GM21737 (cell line): ENCODE measurements at regions not wholly inside any gene's neighbourhood (a gene's known extent, or its start where the extent isn't known, plus 50 kb on each side); places are given as distances from the start of the nearest gene placed in this dataset.
"Not testable (repeated sequence)": the region's sequence is repeated elsewhere in the genome, so short reads cannot be mapped to it uniquely, and the experiment has no call there.

ENCODE experiments used
- ATAC-seq: cut with Tn5 transposase; IDR thresholded peaks from one replicate; pipeline ENCODE4 v1.9.1; 2021; ENCODE audit warnings: mild to moderate bottlenecking, moderate library complexity; ENCODE audit not compliant: unreplicated experiment

GRCh38 chr5:122665051-122665450 is 109.8 kb upstream of the SNX2 start:
- no peak for ATAC-seq

GRCh38 chr5:122668552-122668951 is 106.3 kb upstream of the SNX2 start:
- ATAC-seq, result no peak

GRCh38 chr5:122669709-122670108 is 105.2 kb upstream of the SNX2 start:
- ATAC-seq, result not testable (repeated sequence)

- no peak for ATAC-seq
Observed at GRCh38 chr5:122673343-122673742, 101.5 kb upstream of the SNX2 start.

- ATAC-seq, result no peak
Observed at GRCh38 chr5:122674385-122674784, 100.5 kb upstream of the SNX2 start.

- no peak for ATAC-seq
Observed at GRCh38 chr5:122680623-122681350, 94.1 kb upstream of the SNX2 start.

- no peak for ATAC-seq
Observed at GRCh38 chr5:122683631-122684030, 91.2 kb upstream of the SNX2 start.

- no peak for ATAC-seq
Observed at GRCh38 chr5:122690266-122690665, 84.6 kb upstream of the SNX2 start.

- ATAC-seq, result no peak
Observed at GRCh38 chr5:122691931-122692330, 82.9 kb upstream of the SNX2 start.

GRCh38 chr5:122693963-122694362 is 80.9 kb upstream of the SNX2 start:
- no peak for ATAC-seq

- ATAC-seq, result no peak
Observed at GRCh38 chr5:122694884-122695283, 80.0 kb upstream of the SNX2 start.

GRCh38 chr5:122696735-122697134 is 78.1 kb upstream of the SNX2 start:
- not testable (repeated sequence) for ATAC-seq

GRCh38 chr5:122697191-122697590 is 77.7 kb upstream of the SNX2 start:
- no peak for ATAC-seq

GRCh38 chr5:122699201-122699600 is 75.7 kb upstream of the SNX2 start:
- ATAC-seq, result no peak

- ATAC-seq, result peak; percentile 95
Observed at GRCh38 chr5:122701640-122702523, 73.0 kb upstream of the SNX2 start.

GRCh38 chr5:122702524-122702875 is 72.4 kb upstream of the SNX2 start:
- no peak for ATAC-seq

GRCh38 chr5:122703203-122703602 is 71.7 kb upstream of the SNX2 start:
- no peak for ATAC-seq

- no peak for ATAC-seq
Observed at GRCh38 chr5:122704247-122705036, 70.4 kb upstream of the SNX2 start.

- no peak for ATAC-seq
Observed at GRCh38 chr5:122705851-122706250, 69.0 kb upstream of the SNX2 start.

- no peak for ATAC-seq
Observed at GRCh38 chr5:122707796-122708195, 67.1 kb upstream of the SNX2 start.

GRCh38 chr5:122713041-122713440 is 61.8 kb upstream of the SNX2 start:
- no peak for ATAC-seq
